ENCODE measurements at regions not wholly inside any gene's neighbourhood (a gene's known extent, or its start where the extent isn't known, plus 50 kb on each side); places are given as distances from the start of the nearest gene placed in this dataset.

GRCh38 chr2:220090050-220090449, 462.6 kb downstream of the SLC4A3 start:
- CTCF ChIA-PET: no interaction called here
- TF ChIP-seq CTCF (IDR thresholded peaks at IDR 0.05): no peak
- no peaks in the 10 kb centered on the region for H3K9me3 Mint-ChIP-seq
- no peaks in the 10 kb centered on the region for H3K36me3 Mint-ChIP-seq (ENCODE audit: low read depth)
- no peaks in the 10 kb centered on the region for H3K4me1 Mint-ChIP-seq
- DNase-seq (no peak), ATAC-seq (ENCODE audit: low read depth) (no peak)
- no peaks in the 10 kb centered on the region for H3K27me3 Mint-ChIP-seq
- intact Hi-C loops (cut with micrococcal nuclease): no loop called here
- no peak overlapping the region for H3K4me3 Mint-ChIP-seq
- H3K27ac Mint-ChIP-seq: no peak overlapping the region
- POLR2A ChIA-PET: no interaction called here

- H3K27me3 Mint-ChIP-seq: no peaks in the 10 kb centered on the region
- H3K27ac Mint-ChIP-seq: no peak overlapping the region
- H3K9me3 Mint-ChIP-seq: no peaks in the 10 kb centered on the region
- TF ChIP-seq CTCF (IDR thresholded peaks at IDR 0.05): no peak
- H3K4me3 Mint-ChIP-seq: no peak overlapping the region
- ATAC-seq (ENCODE audit: low read depth): no peak
- CTCF ChIA-PET: no interaction called here
- no peaks in the 10 kb centered on the region for H3K4me1 Mint-ChIP-seq
- no peak for DNase-seq
- no peaks in the 10 kb centered on the region for H3K36me3 Mint-ChIP-seq (ENCODE audit: low read depth)
- POLR2A ChIA-PET: no interaction called here
- intact Hi-C loops (cut with micrococcal nuclease): no loop called here
Observed at GRCh38 chr2:220096406-220096805, 469.0 kb downstream of the SLC4A3 start.

GRCh38 chr2:220101980-220102379, 474.6 kb downstream of the SLC4A3 start:
- Mint-ChIP-seq H3K27ac (no peak overlapping the region), H3K4me1 (no peaks in the 10 kb centered on the region), H3K9me3 (no peaks in the 10 kb centered on the region), H3K27me3 (peaks cover 5% of the 10 kb centered on the region), H3K36me3 (ENCODE audit: low read depth) (no peaks in the 10 kb centered on the region), H3K4me3 (no peak overlapping the region)
- CTCF ChIA-PET: no interaction called here
- POLR2A ChIA-PET: no interaction called here
- ATAC-seq (ENCODE audit: low read depth) (no peak), DNase-seq (no peak)
- intact Hi-C loops (cut with micrococcal nuclease): no loop called here
- no peak for TF ChIP-seq CTCF (IDR thresholded peaks at IDR 0.05)

GRCh38 chr2:220103596-220103995, 476.2 kb downstream of the SLC4A3 start:
- ATAC-seq (ENCODE audit: low read depth) (no peak), DNase-seq (no peak)
- TF ChIP-seq CTCF (IDR thresholded peaks at IDR 0.05): no peak
- ChIA-PET POLR2A (no interaction called here), CTCF (no interaction called here)
- H3K36me3 Mint-ChIP-seq (ENCODE audit: low read depth): no peaks in the 10 kb centered on the region
- H3K9me3 Mint-ChIP-seq: no peaks in the 10 kb centered on the region
- no peak overlapping the region for H3K27ac Mint-ChIP-seq
- peaks cover 5% of the 10 kb centered on the region for H3K27me3 Mint-ChIP-seq
- intact Hi-C loops (cut with micrococcal nuclease): no loop called here
- H3K4me3 Mint-ChIP-seq: no peak overlapping the region
- no peaks in the 10 kb centered on the region for H3K4me1 Mint-ChIP-seq

- TF ChIP-seq CTCF (IDR thresholded peaks at IDR 0.05): no peak
- CTCF ChIA-PET: no interaction called here
- Mint-ChIP-seq H3K4me1 (no peaks in the 10 kb centered on the region), H3K9me3 (no peaks in the 10 kb centered on the region), H3K27ac (no peak overlapping the region), H3K4me3 (no peak overlapping the region), H3K27me3 (peaks cover 5% of the 10 kb centered on the region), H3K36me3 (ENCODE audit: low read depth) (no peaks in the 10 kb centered on the region)
- ATAC-seq (ENCODE audit: low read depth) (no peak), DNase-seq (no peak)
- POLR2A ChIA-PET: no interaction called here
- intact Hi-C loops (cut with micrococcal nuclease): no loop called here
Observed at GRCh38 chr2:220104871-220105351, 477.5 kb downstream of the SLC4A3 start.
